Transverse colon (tissue), 4 donors: ENCODE measurements at regions not wholly inside any gene's neighbourhood (a gene's known extent, or its start where the extent isn't known, plus 50 kb on each side); places are given as distances from the start of the nearest gene placed in this dataset.
"Not testable (repeated sequence)": the region's sequence is repeated elsewhere in the genome, so short reads cannot be mapped to it uniquely, and the experiment has no call there.

Experiments used
- CTCF ChIP-seq, 5 experiments: fragments of 200-600 bp in 3 of 5; fragments of 450-650 bp in 2 of 5; sonication (generic) in 3 of 5; IDR thresholded peaks; 1 replicate in 2 of 5; 2 replicates in 3 of 5; pipeline ENCODE4 v1.5.1; 2016 to 2017; ENCODE audit warnings: antibody characterized with exemption in 5 of 5, inconsistent platforms in 3 of 5, mild to moderate bottlenecking in 2 of 5, moderate library complexity in 1 of 5
- POLR2A ChIP-seq: fragments of 450-650 bp; IDR thresholded peaks from one replicate; pipeline ENCODE4 v1.6.1; 2016; ENCODE audit warnings: antibody characterized with exemption, mild to moderate bottlenecking, moderate library complexity
- POLR2AphosphoS5 ChIP-seq, 3 donors: sonication (generic); formaldehyde crosslinking; IDR thresholded peaks; one replicate each; pipeline ENCODE4 v1.6.1; 2016; ENCODE audit warnings: antibody characterized with exemption in 3 of 3

GRCh38 chr4:181811550-181811949 is 431.7 kb upstream of the TENM3 start:
- not testable (repeated sequence) for TF ChIP-seq POLR2AphosphoS5 (IDR thresholded peaks at IDR 0.05); CTCF (IDR thresholded peaks at IDR 0.05); POLR2A
